Endodermal cell (in vitro differentiated cells): ENCODE measurements at regions not wholly inside any gene's neighbourhood (a gene's known extent, or its start where the extent isn't known, plus 50 kb on each side); places are given as distances from the start of the nearest gene placed in this dataset.

ENCODE experiments used
- DNase-seq: peaks from one replicate; pipeline ENCODE4 v3.0.0-alpha.2; 2017
- H3K27ac ChIP-seq: 2 replicates; pipeline ENCODE4 v1.5.1; 2013; ENCODE audit warnings: mild to moderate bottlenecking, low read depth, low read length, moderate library complexity
- H3K27me3 ChIP-seq: 2 replicates; pipeline ENCODE4 v1.6.1; 2013; ENCODE audit warnings: mild to moderate bottlenecking, low read length, moderate library complexity; ENCODE audit not compliant: insufficient read depth, control insufficient read depth, poor library complexity, severe bottlenecking
- H3K36me3 ChIP-seq: 2 replicates; pipeline ENCODE4 v1.7.0; 2013; ENCODE audit warnings: mild to moderate bottlenecking, low read length, moderate library complexity; ENCODE audit not compliant: control insufficient read depth, insufficient read depth
- H3K4me1 ChIP-seq: one replicate; pipeline ENCODE4 v1.7.0; 2013; ENCODE audit warnings: low read length; ENCODE audit not compliant: control insufficient read depth, insufficient read depth
- H3K4me3 ChIP-seq: 2 replicates; pipeline ENCODE4 v1.5.1; 2013; ENCODE audit warnings: mild to moderate bottlenecking, low read length, moderate library complexity
- H3K9ac ChIP-seq: 2 replicates; pipeline ENCODE4 v1.6.1; 2013; ENCODE audit warnings: mild to moderate bottlenecking, low read length, moderate library complexity; ENCODE audit not compliant: poor library complexity, severe bottlenecking; ENCODE audit errors: extremely low read depth
- H3K9me3 ChIP-seq: 2 replicates; pipeline ENCODE4 v1.6.1; 2013; ENCODE audit warnings: mild to moderate bottlenecking, low read length, moderate library complexity; ENCODE audit not compliant: control insufficient read depth
- H3K27ac Mint-ChIP-seq: 2 replicates; pipeline ENCODE4 v1.8.0; 2020; ENCODE audit warnings: mixed read lengths
- H3K27me3 Mint-ChIP-seq: 2 replicates; pipeline ENCODE4 v1.8.0; 2021; ENCODE audit warnings: mild to moderate bottlenecking, mixed read lengths; ENCODE audit not compliant: insufficient read depth
- H3K36me3 Mint-ChIP-seq: 2 replicates; pipeline ENCODE4 v1.8.0; 2020; ENCODE audit warnings: low read depth, mixed read lengths
- H3K4me1 Mint-ChIP-seq: 2 replicates; pipeline ENCODE4 v1.8.0; 2020; ENCODE audit warnings: mixed read lengths
- H3K4me3 Mint-ChIP-seq: 2 replicates; pipeline ENCODE4 v1.8.0; 2020; ENCODE audit warnings: mild to moderate bottlenecking, moderate library complexity, mixed read lengths
- H3K9me3 Mint-ChIP-seq: 2 replicates; pipeline ENCODE4 v1.8.0; 2020; ENCODE audit warnings: mild to moderate bottlenecking, mixed read lengths
- WGBS, 2 experiments: methylation state at CpG; one replicate each; pipeline versions ENCODE4 v1.1.5 to v1.1.7; 2013; ENCODE audit warnings: missing lambda C conversion rate in 2 of 2, mixed read lengths in 1 of 2; ENCODE audit not compliant: insufficient coverage in 1 of 2, insufficient read length in 1 of 2; 5-methylcytosine and 5-hydroxymethylcytosine counted together
- TF ChIP-seq, protein P1 (sequence below): fragments of 200-600 bp; sonication (generic); conservative IDR thresholded peaks from 2 replicates; pipeline ENCODE4 v1.5.0; 2021; ENCODE audit warnings: antibody characterized with exemption, mild to moderate bottlenecking

DNA sequence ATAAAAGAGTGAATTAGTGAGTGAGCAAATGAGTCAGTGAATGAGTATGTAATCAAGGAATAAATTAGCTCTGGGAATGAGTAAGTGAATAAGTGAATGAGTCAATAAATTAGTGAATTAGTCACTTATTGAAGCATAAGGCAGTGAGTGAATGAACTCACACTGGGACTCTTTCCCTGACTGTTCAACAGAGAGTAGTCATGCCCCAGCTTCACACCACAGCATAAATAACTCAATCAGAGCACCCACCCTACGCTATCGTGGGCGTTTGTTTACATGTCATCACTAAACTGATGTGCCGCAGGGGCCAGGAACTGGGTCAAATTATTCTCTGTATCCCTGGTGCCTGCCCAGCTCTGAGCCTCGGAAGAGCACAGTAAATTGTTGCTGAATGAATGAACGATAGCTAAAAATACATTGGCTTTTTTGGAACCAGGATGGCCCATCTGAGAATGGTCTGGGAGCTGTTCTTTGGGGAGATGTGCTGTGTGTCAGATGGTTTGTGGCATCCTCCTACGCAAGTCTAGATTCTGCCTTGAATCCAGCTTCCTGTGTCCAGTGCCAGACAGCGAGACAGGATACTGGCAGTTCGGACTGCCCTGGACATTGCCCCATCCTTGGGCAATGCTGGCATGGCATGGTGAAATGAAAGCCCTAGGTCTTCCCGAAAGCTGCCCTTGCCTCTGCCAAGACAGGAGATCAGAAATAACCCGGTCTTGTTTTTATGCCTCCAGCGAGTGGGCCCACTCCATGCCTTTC lies 98.0 kb upstream of the RTL1 start:
- Mint-ChIP-seq H3K36me3 (no peaks in the 10 kb centered on the region), H3K4me3 (no peak overlapping the region), H3K27me3 (peaks cover 13% of the 10 kb centered on the region), H3K27ac (no peak overlapping the region), H3K9me3 (peaks cover 2% of the 10 kb centered on the region), H3K4me1 (no peaks in the 10 kb centered on the region)
- H3K9me3 ChIP-seq, result no peaks in the 10 kb centered on the region
- TF ChIP-seq, protein P1, sequence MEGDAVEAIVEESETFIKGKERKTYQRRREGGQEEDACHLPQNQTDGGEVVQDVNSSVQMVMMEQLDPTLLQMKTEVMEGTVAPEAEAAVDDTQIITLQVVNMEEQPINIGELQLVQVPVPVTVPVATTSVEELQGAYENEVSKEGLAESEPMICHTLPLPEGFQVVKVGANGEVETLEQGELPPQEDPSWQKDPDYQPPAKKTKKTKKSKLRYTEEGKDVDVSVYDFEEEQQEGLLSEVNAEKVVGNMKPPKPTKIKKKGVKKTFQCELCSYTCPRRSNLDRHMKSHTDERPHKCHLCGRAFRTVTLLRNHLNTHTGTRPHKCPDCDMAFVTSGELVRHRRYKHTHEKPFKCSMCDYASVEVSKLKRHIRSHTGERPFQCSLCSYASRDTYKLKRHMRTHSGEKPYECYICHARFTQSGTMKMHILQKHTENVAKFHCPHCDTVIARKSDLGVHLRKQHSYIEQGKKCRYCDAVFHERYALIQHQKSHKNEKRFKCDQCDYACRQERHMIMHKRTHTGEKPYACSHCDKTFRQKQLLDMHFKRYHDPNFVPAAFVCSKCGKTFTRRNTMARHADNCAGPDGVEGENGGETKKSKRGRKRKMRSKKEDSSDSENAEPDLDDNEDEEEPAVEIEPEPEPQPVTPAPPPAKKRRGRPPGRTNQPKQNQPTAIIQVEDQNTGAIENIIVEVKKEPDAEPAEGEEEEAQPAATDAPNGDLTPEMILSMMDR, result no peak
- no peak overlapping the region for H3K4me3 ChIP-seq
- 78 to 87% methylated on average over 7 to 12 of the region's 12 CpGs for WGBS, 2 experiments
- no peak for DNase-seq
- no peaks in the 10 kb centered on the region for H3K27me3 ChIP-seq
- no peaks in the 10 kb centered on the region for H3K36me3 ChIP-seq
- H3K9ac ChIP-seq, result no peak overlapping the region
- no peaks in the 10 kb centered on the region for H3K4me1 ChIP-seq
- H3K27ac ChIP-seq, result no peak overlapping the region

DNA sequence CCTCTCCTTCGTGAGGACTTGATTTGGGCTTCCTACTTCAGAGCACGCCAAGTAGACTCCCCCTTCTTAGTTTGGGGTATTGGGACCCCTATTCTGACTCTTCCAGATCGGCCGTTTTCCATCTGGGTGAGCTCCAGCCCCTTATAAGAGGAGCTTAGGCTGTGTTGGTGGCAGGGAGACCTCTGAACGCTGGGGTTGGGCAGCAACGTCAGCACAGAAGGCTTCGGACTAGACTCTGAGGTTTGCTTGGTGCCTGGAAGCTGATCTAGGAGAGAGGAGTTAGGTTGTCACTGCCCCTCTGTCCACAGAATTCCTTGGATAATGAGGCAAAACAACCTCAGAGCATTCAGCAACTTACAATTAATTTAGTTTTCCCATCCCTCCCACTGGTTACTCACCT lies 99.2 kb upstream of the RTL1 start:
- Histone ChIP-seq H3K36me3 (no peaks in the 10 kb centered on the region), H3K9me3 (no peaks in the 10 kb centered on the region), H3K4me1 (no peaks in the 10 kb centered on the region), H3K4me3 (no peak overlapping the region), H3K27ac (no peak overlapping the region), H3K9ac (no peak overlapping the region), H3K27me3 (no peaks in the 10 kb centered on the region)
- no peak for DNase-seq
- no peak overlapping the region for H3K27ac Mint-ChIP-seq
- H3K4me1 Mint-ChIP-seq, result no peaks in the 10 kb centered on the region
- peaks cover 2% of the 10 kb centered on the region for H3K9me3 Mint-ChIP-seq
- H3K36me3 Mint-ChIP-seq, result no peaks in the 10 kb centered on the region
- TF ChIP-seq, protein P1, result no peak
- WGBS, 2 experiments, result 42 to 72% methylated on average over 2 to 7 of the region's 7 CpGs
- no peak overlapping the region for H3K4me3 Mint-ChIP-seq
- peaks cover 13% of the 10 kb centered on the region for H3K27me3 Mint-ChIP-seq

DNA sequence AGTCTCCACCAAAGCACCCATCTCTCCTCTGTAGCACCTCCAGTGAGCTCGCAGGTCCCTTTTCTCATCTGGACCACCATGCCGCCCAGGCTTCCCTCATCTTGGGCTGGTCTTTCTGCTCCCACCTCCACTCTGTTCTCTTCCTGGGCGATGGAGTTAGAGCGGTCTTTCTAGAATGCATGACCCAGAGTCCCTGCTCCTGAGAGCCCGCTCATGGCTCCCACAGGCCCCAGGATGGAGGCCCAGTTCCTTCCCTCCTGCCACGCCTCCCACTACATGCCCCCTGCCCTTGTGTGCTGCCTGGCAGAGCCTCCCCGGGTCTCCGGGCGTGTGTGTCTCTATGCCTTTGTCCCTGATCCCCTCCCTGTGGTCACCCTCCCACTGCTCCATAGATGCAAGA lies 100.7 kb upstream of the RTL1 start:
- TF ChIP-seq, protein P1, result no peak
- peaks cover 14% of the 10 kb centered on the region for H3K27me3 Mint-ChIP-seq
- DNase-seq, result no peak
- no peak overlapping the region for H3K27ac Mint-ChIP-seq
- Histone ChIP-seq H3K4me1 (no peaks in the 10 kb centered on the region), H3K27me3 (no peaks in the 10 kb centered on the region), H3K4me3 (no peak overlapping the region), H3K9me3 (no peaks in the 10 kb centered on the region), H3K9ac (no peak overlapping the region), H3K27ac (no peak overlapping the region), H3K36me3 (no peaks in the 10 kb centered on the region)
- WGBS, 2 experiments, result 80 to 88% methylated on average over 3 to 9 of the region's 9 CpGs
- no peaks in the 10 kb centered on the region for H3K36me3 Mint-ChIP-seq
- no peak overlapping the region for H3K4me3 Mint-ChIP-seq
- no peaks in the 10 kb centered on the region for H3K4me1 Mint-ChIP-seq
- peaks cover 2% of the 10 kb centered on the region for H3K9me3 Mint-ChIP-seq
